ENCODE measurements at regions not wholly inside any gene's neighbourhood (a gene's known extent, or its start where the extent isn't known, plus 50 kb on each side); places are given as distances from the start of the nearest gene placed in this dataset.

DNA sequence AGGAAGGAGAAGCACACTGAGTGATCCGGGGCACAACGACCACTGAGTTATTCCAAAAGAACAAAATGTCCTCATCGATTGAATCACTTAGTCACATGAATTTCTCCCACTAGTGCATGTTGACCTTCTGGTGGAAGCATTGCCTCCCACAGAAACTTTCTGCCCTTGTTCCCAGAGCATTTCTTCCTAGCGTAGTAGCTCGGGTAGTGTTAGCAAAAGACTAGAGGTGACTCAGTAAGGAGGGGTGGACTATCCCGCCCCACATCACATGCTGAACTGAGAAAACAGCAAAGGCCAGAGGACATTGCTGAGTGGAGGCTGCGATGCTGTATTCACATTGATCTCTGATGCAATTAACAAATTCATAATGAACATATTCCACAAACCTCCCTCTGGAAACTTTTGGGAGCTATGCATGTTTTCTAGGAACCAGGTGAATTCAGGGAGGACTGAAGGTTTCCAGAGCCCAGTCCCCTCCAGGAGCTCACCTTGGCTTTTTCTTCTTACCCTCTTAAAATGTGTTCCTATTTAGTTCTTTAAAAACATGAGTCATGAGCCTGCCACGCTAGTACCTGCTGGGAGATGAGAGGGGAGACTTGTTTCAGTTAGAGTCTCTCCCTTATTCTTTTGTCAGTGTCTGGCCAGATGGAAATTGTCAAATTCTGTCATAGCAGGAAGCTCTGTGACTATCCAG, 507.9 kb downstream of the CDH26 start:
- H3K9ac ChIP-seq (ENCODE audit: low read depth, low read length), result no peak overlapping the region
- no peaks in the 10 kb centered on the region for H3K4me1 ChIP-seq (ENCODE audit: control insufficient read depth, insufficient read depth, low read length)
- peaks cover 23% of the 10 kb centered on the region for H3K27me3 ChIP-seq (ENCODE audit: control insufficient read depth, insufficient read depth, low read length)
- H3K4me2 ChIP-seq (ENCODE audit: low read length), result no peak overlapping the region
- no peaks in the 10 kb centered on the region for H3K36me3 ChIP-seq (ENCODE audit: insufficient read depth, low read length)
- no peaks in the 10 kb centered on the region for H3K9me3 ChIP-seq (replicated peaks; ENCODE audit: low read length)
- no peak overlapping the region for H3K4me3 ChIP-seq (ENCODE audit: low read length)

DNA sequence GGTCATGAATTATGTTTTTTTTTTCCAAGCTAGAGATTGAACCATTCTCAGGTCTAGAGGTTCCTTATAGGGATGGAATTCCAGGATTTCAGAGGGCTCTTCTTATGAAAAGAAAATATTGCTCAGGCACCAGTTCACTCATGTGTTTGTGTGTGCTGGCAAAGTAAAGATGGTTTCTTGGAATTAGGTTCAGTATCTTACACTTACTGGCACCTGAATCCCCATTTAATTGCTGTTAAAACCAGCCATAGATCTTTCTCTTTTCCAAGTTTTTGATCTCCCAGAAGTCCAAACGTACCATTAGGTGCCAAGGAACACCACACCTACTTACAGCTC, 508.4 kb downstream of the CDH26 start:
- Histone ChIP-seq H3K9ac (ENCODE audit: low read depth, low read length) (no peak overlapping the region), H3K36me3 (ENCODE audit: insufficient read depth, low read length) (no peaks in the 10 kb centered on the region), H3K4me2 (ENCODE audit: low read length) (no peak overlapping the region), H3K4me1 (ENCODE audit: control insufficient read depth, insufficient read depth, low read length) (no peaks in the 10 kb centered on the region), H3K9me3 (replicated peaks; ENCODE audit: low read length) (no peaks in the 10 kb centered on the region), H3K4me3 (ENCODE audit: low read length) (no peak overlapping the region), H3K27me3 (ENCODE audit: control insufficient read depth, insufficient read depth, low read length) (peaks cover 23% of the 10 kb centered on the region)

DNA sequence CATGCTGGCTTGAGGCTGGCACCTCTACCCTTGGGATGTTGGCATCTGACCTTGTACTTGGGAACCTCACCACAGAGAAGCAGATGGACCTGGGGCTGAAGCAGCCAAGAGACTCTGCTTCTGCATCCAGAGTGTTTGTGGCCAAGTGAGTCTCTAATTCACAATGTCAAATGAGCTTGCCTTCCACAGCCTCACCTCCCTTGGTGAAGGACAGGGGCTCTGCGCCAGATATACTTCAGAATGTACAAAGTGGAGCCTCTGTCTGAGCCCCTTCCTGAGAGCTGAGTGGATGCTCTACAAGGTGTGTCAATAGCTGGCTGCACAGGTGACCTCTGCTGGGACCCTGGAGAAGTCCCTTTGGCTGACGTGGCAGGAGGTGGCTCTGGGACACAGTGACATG, 508.9 kb downstream of the CDH26 start:
- no peaks in the 10 kb centered on the region for H3K36me3 ChIP-seq (ENCODE audit: insufficient read depth, low read length)
- no peak overlapping the region for H3K4me2 ChIP-seq (ENCODE audit: low read length)
- H3K4me1 ChIP-seq (ENCODE audit: control insufficient read depth, insufficient read depth, low read length), result no peaks in the 10 kb centered on the region
- no peak overlapping the region for H3K4me3 ChIP-seq (ENCODE audit: low read length)
- H3K9me3 ChIP-seq (replicated peaks; ENCODE audit: low read length), result no peaks in the 10 kb centered on the region
- H3K9ac ChIP-seq (ENCODE audit: low read depth, low read length), result no peak overlapping the region
- H3K27me3 ChIP-seq (ENCODE audit: control insufficient read depth, insufficient read depth, low read length), result peaks cover 25% of the 10 kb centered on the region

DNA sequence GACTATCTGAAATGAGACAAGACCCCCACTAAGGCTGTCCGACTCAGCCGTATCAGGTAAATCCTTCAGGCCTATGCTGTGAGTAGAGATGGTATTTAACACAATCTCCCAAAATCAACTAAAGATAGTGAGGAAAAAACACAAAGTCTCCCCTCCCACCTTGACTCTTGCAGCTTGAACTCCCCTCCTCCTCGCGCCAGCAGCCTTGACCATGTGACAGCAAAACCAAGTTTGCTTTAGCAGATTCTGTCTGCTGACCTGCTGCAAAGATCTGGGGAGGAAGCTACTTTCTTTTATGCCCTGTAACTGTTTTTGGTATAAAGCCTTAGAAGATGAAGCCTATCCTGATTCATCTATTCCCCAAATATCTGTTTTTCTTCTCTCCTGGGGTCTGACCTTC, 509.5 kb downstream of the CDH26 start:
- Histone ChIP-seq H3K4me2 (ENCODE audit: low read length) (no peak overlapping the region), H3K27me3 (ENCODE audit: control insufficient read depth, insufficient read depth, low read length) (peaks cover 24% of the 10 kb centered on the region), H3K36me3 (ENCODE audit: insufficient read depth, low read length) (no peaks in the 10 kb centered on the region), H3K9ac (ENCODE audit: low read depth, low read length) (no peak overlapping the region), H3K4me3 (ENCODE audit: low read length) (no peak overlapping the region), H3K9me3 (replicated peaks; ENCODE audit: low read length) (no peaks in the 10 kb centered on the region), H3K4me1 (ENCODE audit: control insufficient read depth, insufficient read depth, low read length) (no peaks in the 10 kb centered on the region)

DNA sequence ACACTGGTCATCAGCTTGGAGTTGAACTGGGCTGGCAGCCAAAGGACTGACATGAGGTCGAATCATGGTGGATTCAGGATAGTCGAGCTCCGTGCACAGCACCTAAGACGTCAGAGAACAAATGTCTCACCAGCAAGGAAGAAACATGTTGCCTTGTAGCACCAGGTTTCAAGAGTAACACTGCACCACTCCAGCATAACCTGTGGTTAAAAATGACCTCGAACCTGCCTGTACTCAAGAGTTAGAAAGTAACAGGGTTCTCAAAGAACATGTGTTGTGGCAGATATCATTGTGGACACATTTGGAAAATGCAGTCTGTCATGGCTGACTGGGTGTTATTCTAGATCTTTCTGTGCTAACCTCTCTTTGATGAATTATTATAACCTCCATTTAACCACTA, 511.6 kb downstream of the CDH26 start:
- H3K27me3 ChIP-seq (ENCODE audit: control insufficient read depth, insufficient read depth, low read length), result peaks cover 24% of the 10 kb centered on the region
- no peak overlapping the region for H3K4me2 ChIP-seq (ENCODE audit: low read length)
- H3K36me3 ChIP-seq (ENCODE audit: insufficient read depth, low read length), result no peaks in the 10 kb centered on the region
- H3K4me3 ChIP-seq (ENCODE audit: low read length), result no peak overlapping the region
- H3K9ac ChIP-seq (ENCODE audit: low read depth, low read length), result no peak overlapping the region
- no peaks in the 10 kb centered on the region for H3K4me1 ChIP-seq (ENCODE audit: control insufficient read depth, insufficient read depth, low read length)
- H3K9me3 ChIP-seq (replicated peaks; ENCODE audit: low read length), result no peaks in the 10 kb centered on the region

DNA sequence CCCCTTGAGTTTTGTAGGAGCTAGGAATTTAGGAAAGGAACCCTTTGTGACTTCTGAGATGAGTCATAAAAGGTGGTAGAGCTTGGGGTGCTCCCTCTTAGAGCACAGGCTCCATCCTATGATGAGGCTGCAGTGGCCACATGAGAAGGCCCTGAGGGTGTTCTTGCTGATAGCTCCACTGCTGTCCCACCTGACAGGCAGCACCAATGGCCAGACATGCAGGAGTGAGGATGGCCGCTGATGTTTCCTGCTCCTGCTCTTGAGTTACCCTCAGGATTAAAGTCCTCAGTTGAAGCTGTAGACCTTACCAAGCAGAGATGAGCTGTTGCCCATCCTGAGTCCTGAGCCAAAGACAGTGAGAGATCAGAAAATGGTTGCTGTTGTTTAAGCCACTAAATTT, 512.1 kb downstream of the CDH26 start:
- H3K4me2 ChIP-seq (ENCODE audit: low read length), result no peak overlapping the region
- no peaks in the 10 kb centered on the region for H3K36me3 ChIP-seq (ENCODE audit: insufficient read depth, low read length)
- H3K4me1 ChIP-seq (ENCODE audit: control insufficient read depth, insufficient read depth, low read length), result no peaks in the 10 kb centered on the region
- H3K4me3 ChIP-seq (ENCODE audit: low read length), result no peak overlapping the region
- no peaks in the 10 kb centered on the region for H3K9me3 ChIP-seq (replicated peaks; ENCODE audit: low read length)
- H3K9ac ChIP-seq (ENCODE audit: low read depth, low read length), result no peak overlapping the region
- peaks cover 28% of the 10 kb centered on the region for H3K27me3 ChIP-seq (ENCODE audit: control insufficient read depth, insufficient read depth, low read length)

DNA sequence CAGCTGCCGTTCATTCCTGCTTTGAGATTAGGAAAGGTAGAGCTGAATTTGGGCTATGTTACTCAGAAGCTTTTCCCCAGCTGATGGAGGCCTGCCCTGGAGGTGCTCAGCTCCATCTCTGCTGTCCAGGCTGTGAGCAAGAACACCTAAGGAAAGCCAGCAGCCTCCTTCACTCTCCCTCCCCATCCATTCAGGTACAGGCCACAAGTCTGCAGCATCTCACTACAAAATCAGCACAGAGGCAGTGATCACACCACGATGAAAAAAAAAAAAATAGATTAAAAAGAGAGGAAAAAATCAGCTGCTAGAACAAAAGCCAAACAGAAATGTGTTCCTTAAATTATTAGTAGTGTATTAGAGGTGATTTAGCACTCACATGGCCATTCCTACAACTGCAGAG, 515.0 kb downstream of the CDH26 start:
- no peaks in the 10 kb centered on the region for H3K4me1 ChIP-seq (ENCODE audit: control insufficient read depth, insufficient read depth, low read length)
- H3K27me3 ChIP-seq (ENCODE audit: control insufficient read depth, insufficient read depth, low read length), result peaks cover 23% of the 10 kb centered on the region
- H3K4me2 ChIP-seq (ENCODE audit: low read length), result no peak overlapping the region
- H3K36me3 ChIP-seq (ENCODE audit: insufficient read depth, low read length), result no peaks in the 10 kb centered on the region
- H3K4me3 ChIP-seq (ENCODE audit: low read length), result no peak overlapping the region
- H3K9me3 ChIP-seq (replicated peaks; ENCODE audit: low read length), result no peaks in the 10 kb centered on the region
- no peak overlapping the region for H3K9ac ChIP-seq (ENCODE audit: low read depth, low read length)

DNA sequence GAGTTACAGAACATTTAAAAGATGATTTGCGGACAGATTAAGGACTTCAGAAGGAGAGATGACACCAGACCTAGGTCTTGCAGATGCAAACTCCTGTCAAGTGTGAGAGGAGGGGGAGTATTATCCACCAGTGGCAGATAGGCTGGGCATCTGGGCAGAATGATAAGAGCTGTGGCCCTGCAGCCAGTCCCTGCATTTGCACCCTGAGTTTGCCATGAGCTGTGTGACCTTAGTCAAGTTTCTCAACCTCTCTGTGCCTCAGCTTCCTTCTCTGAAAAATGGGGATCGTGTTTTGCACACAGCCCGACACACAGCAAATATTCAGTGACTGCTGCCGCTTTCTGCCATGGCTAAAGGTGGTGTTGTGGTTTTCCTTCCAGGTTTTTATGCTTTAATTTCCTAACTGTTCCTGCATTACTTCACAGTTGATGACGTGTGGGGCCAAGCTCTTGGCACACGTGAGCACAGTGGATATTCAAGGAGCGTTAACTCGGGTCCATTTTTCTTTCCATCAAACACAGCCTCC, 516.2 kb downstream of the CDH26 start:
- Histone ChIP-seq H3K9ac (ENCODE audit: low read depth, low read length) (no peak overlapping the region), H3K4me1 (ENCODE audit: control insufficient read depth, insufficient read depth, low read length) (no peaks in the 10 kb centered on the region), H3K4me3 (ENCODE audit: low read length) (no peak overlapping the region), H3K4me2 (ENCODE audit: low read length) (no peak overlapping the region), H3K9me3 (replicated peaks; ENCODE audit: low read length) (no peaks in the 10 kb centered on the region), H3K27me3 (ENCODE audit: control insufficient read depth, insufficient read depth, low read length) (peaks cover 28% of the 10 kb centered on the region), H3K36me3 (ENCODE audit: insufficient read depth, low read length) (no peaks in the 10 kb centered on the region)

DNA sequence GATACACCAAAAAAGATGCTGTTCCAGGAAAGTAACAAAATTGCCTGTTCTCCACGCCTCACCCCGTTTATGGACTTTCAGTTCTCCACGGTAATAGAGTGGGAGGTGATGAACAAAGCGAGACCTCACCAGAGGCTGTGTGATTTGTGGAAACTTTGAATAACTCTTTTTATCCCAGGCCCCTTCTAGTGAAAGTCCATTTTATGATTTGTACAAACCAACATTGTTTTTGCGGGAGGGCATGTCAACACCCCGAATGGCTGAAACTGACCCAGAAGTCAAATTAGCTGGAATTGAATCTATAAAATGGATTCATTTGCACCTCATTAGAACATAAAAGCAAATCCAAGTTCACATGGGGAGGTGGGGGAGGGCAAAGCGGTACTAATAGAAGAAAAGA, 517.8 kb downstream of the CDH26 start:
- Histone ChIP-seq H3K9me3 (replicated peaks; ENCODE audit: low read length) (no peaks in the 10 kb centered on the region), H3K36me3 (ENCODE audit: insufficient read depth, low read length) (no peaks in the 10 kb centered on the region), H3K27me3 (ENCODE audit: control insufficient read depth, insufficient read depth, low read length) (peaks cover 34% of the 10 kb centered on the region), H3K4me2 (ENCODE audit: low read length) (no peak overlapping the region), H3K9ac (ENCODE audit: low read depth, low read length) (no peak overlapping the region), H3K4me3 (ENCODE audit: low read length) (no peak overlapping the region), H3K4me1 (ENCODE audit: control insufficient read depth, insufficient read depth, low read length) (no peaks in the 10 kb centered on the region)

DNA sequence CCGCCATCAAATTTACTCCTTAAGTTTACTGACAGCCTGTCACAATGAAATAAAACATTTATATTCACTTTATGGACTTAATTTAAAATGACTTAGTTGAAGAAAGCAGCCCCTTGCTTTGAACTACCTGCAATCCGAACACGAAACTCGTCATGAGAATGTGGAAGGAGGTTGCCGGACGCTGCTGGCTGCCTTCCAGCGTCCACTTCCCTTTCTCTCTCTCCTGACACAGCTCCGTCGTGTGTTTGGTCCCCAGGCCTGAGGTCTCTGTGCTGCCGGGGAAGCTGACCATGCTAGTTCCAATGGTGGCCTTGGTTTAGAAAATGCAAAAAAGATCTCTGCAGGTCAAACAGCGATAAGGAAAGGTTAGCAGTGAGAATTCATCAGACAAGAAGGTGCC, 519.7 kb downstream of the CDH26 start:
- Histone ChIP-seq H3K36me3 (ENCODE audit: insufficient read depth, low read length) (no peaks in the 10 kb centered on the region), H3K4me1 (ENCODE audit: control insufficient read depth, insufficient read depth, low read length) (no peaks in the 10 kb centered on the region), H3K4me3 (ENCODE audit: low read length) (no peak overlapping the region), H3K4me2 (ENCODE audit: low read length) (no peak overlapping the region), H3K9me3 (replicated peaks; ENCODE audit: low read length) (no peaks in the 10 kb centered on the region), H3K27me3 (ENCODE audit: control insufficient read depth, insufficient read depth, low read length) (peaks cover 39% of the 10 kb centered on the region), H3K9ac (ENCODE audit: low read depth, low read length) (no peak overlapping the region)

DNA sequence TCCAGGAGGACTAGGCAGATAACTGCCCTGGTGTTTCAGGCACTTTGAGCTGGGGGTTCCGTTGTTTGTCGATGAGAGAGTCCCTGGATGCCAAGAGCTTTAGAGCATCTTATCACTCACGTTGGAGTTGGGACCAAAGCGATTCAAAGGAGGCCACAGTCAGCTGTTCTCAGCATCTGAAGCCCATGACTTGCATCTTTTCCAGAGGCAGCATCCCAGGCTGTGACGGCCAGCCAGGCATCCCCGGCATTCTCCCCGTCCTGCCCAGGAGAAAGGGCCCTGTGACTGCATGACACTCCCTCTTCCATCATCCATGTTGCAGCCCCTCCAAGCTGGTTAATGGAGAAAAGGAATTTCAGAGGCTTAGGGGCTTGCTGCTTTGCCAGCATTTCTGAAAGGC, 520.3 kb downstream of the CDH26 start:
- H3K36me3 ChIP-seq (ENCODE audit: insufficient read depth, low read length), result no peaks in the 10 kb centered on the region
- H3K9ac ChIP-seq (ENCODE audit: low read depth, low read length), result no peak overlapping the region
- no peak overlapping the region for H3K4me2 ChIP-seq (ENCODE audit: low read length)
- no peak overlapping the region for H3K4me3 ChIP-seq (ENCODE audit: low read length)
- H3K4me1 ChIP-seq (ENCODE audit: control insufficient read depth, insufficient read depth, low read length), result no peaks in the 10 kb centered on the region
- peaks cover 45% of the 10 kb centered on the region for H3K27me3 ChIP-seq (ENCODE audit: control insufficient read depth, insufficient read depth, low read length)
- no peaks in the 10 kb centered on the region for H3K9me3 ChIP-seq (replicated peaks; ENCODE audit: low read length)

DNA sequence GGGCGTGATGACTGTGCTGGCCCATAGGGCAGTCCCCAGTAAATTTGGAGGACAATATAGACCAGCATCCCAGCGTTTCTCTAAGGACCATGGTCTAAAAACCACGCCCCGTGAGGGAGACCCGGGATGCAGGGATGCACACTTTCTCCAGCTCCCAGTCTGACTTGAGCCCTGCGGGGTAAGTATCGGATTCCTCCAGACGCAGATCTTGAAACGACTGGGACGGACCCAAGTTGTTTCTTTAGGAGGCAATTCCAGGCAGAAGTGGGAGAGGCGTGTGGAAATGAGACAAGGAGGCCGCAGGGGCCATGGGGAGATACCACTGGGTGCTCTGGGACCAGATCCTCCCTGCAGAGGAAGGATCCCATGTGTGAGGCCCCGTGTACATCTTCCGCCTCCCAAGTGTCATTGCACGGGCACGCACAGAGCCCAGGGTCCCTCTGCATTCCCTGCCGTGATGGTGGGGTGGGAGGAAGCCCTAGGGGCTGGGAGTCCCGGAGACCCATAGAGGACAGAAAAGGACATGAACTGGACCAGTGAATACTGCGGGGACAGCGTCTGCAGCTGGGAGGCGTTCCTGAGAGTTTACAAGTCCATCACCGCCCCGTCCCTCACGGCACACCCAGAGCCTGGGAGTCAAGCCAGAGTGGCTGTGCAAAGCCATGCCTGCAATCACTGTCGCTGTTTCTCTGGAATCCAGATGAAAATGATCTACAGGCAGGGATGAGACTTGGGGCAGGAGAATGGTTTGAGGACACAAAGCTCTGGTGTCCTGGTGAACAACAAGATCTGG, 522.9 kb downstream of the CDH26 start:
- Histone ChIP-seq H3K9ac (ENCODE audit: low read depth, low read length) (no peak overlapping the region), H3K36me3 (ENCODE audit: insufficient read depth, low read length) (no peaks in the 10 kb centered on the region), H3K9me3 (replicated peaks; ENCODE audit: low read length) (no peaks in the 10 kb centered on the region), H3K4me2 (ENCODE audit: low read length) (no peak overlapping the region), H3K4me3 (ENCODE audit: low read length) (no peak overlapping the region), H3K27me3 (ENCODE audit: control insufficient read depth, insufficient read depth, low read length) (peaks cover 46% of the 10 kb centered on the region), H3K4me1 (ENCODE audit: control insufficient read depth, insufficient read depth, low read length) (no peaks in the 10 kb centered on the region)
